ENCODE measurements at regions not wholly inside any gene's neighbourhood (a gene's known extent, or its start where the extent isn't known, plus 50 kb on each side); places are given as distances from the start of the nearest gene placed in this dataset.

DNA sequence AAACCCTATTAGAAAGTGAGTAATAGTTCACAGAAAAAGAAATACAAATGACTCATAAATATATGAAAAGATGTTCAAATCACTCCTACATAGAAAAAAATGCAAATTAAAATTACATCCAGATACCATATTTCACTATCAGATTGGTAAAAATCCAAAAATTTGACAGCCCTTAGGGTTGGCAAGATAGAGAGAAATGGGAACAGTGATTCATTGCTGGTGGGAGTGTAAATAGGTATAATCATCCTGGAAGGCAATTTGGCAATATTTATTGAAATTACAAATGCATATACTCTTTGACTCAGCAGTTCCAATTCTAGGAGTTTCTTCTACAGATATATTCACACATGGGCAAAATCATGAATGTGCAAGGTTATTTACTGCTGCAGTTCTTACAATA is 273.5 kb downstream of the NR2F1-AS1 start:
- TF ChIP-seq POLR2A (IDR thresholded peaks at IDR 0.05; ENCODE audit: low read length) (no peak), GATA1 (IDR thresholded peaks at IDR 0.05; ENCODE audit: low read depth, low read length) (no peak)
